ENCODE measurements at regions not wholly inside any gene's neighbourhood (a gene's known extent, or its start where the extent isn't known, plus 50 kb on each side); places are given as distances from the start of the nearest gene placed in this dataset.

GRCh38 chr9:71177901-71178300, 56.5 kb upstream of the TRPM3 start:
- no peak for DNase-seq (ENCODE audit: low spot score in 2 of 2)
- H3K27me3 ChIP-seq = no peaks in the 10 kb centered on the region
- no peaks in the 10 kb centered on the region for H3K36me3 ChIP-seq
- no peaks in the 10 kb centered on the region for H3K9me3 ChIP-seq
- no peak for TF ChIP-seq CTCF (IDR thresholded peaks at IDR 0.05)
- no peak for TF ChIP-seq POLR2A (IDR thresholded peaks at IDR 0.05)
- no peak for TF ChIP-seq EP300 (IDR thresholded peaks at IDR 0.05)
- H3K4me1 ChIP-seq = no peaks in the 10 kb centered on the region
- WGBS, 2 donors = 65 to 70% methylated on average over 3 of the region's 3 CpGs
- H3K4me3 ChIP-seq = no peak overlapping the region
- no peak overlapping the region for H3K27ac ChIP-seq

GRCh38 chr9:71171517-71171916, 50.1 kb upstream of the TRPM3 start:
- 70 to 75% methylated on average over 9 of the region's 9 CpGs for WGBS, 2 donors
- TF ChIP-seq EP300 (IDR thresholded peaks at IDR 0.05) = no peak
- no peak for TF ChIP-seq CTCF (IDR thresholded peaks at IDR 0.05)
- TF ChIP-seq POLR2A (IDR thresholded peaks at IDR 0.05) = no peak
- H3K27me3 ChIP-seq = no peaks in the 10 kb centered on the region
- no peaks in the 10 kb centered on the region for H3K4me1 ChIP-seq
- no peak for DNase-seq (ENCODE audit: low spot score in 2 of 2)
- H3K9me3 ChIP-seq = no peaks in the 10 kb centered on the region
- H3K4me3 ChIP-seq = no peak overlapping the region
- no peak overlapping the region for H3K27ac ChIP-seq
- H3K36me3 ChIP-seq = no peaks in the 10 kb centered on the region

Measured in tibial nerve (tissue), 4 donors.